KMS-11 (cell line): ENCODE measurements at regions not wholly inside any gene's neighbourhood (a gene's known extent, or its start where the extent isn't known, plus 50 kb on each side); places are given as distances from the start of the nearest gene placed in this dataset.

Experiments
- H2AFZ ChIP-seq: fragments of 200-600 bp; sonication (generic); 2 replicates; pipeline ENCODE4 v1.6.1; 2016; ENCODE audit warnings: antibody characterized with exemption, mixed run types, low read depth
- H3K27ac ChIP-seq: fragments of 200-600 bp; sonication (generic); 2 replicates; pipeline ENCODE4 v1.6.1; 2016; ENCODE audit warnings: mild to moderate bottlenecking, mixed run types
- H3K27me3 ChIP-seq: fragments of 200-600 bp; sonication (generic); 2 replicates; pipeline ENCODE4 v1.6.1; 2017; ENCODE audit warnings: mild to moderate bottlenecking, low read depth, mixed run types, moderate library complexity; ENCODE audit not compliant: insufficient read depth
- H3K36me3 ChIP-seq: fragments of 200-600 bp; sonication (generic); 2 replicates; pipeline ENCODE4 v1.6.1; 2017; ENCODE audit warnings: mild to moderate bottlenecking, mixed run types; ENCODE audit not compliant: insufficient read depth
- H3K4me1 ChIP-seq: fragments of 200-600 bp; sonication (generic); 2 replicates; pipeline ENCODE4 v1.6.1; 2016; ENCODE audit warnings: mild to moderate bottlenecking, low read depth, mixed run types; ENCODE audit not compliant: poor library complexity, severe bottlenecking
- H3K4me2 ChIP-seq: fragments of 200-600 bp; sonication (generic); 2 replicates; pipeline ENCODE4 v1.7.0; 2016; ENCODE audit warnings: mild to moderate bottlenecking, mixed run types
- H3K4me3 ChIP-seq: fragments of 200-600 bp; sonication (generic); IDR thresholded peaks from 2 replicates; pipeline ENCODE4 v1.6.1; 2017; ENCODE audit warnings: low read depth, low read length, mixed read lengths; ENCODE audit not compliant: insufficient read depth
- H3K79me2 ChIP-seq: fragments of 200-600 bp; sonication (generic); 2 replicates; pipeline ENCODE4 v1.6.1; 2016; ENCODE audit warnings: low read depth, mixed run types; ENCODE audit not compliant: insufficient read depth
- H3K9ac ChIP-seq: fragments of 200-600 bp; sonication (generic); 2 replicates; pipeline ENCODE4 v1.6.1; 2016; ENCODE audit warnings: mild to moderate bottlenecking, mixed run types
- H4K20me1 ChIP-seq: fragments of 200-600 bp; sonication (generic); 2 replicates; pipeline ENCODE4 v1.6.1; 2016; ENCODE audit warnings: mild to moderate bottlenecking, mixed run types; ENCODE audit not compliant: insufficient read depth
- CTCF ChIP-seq: fragments of 200-600 bp; sonication (generic); conservative IDR thresholded peaks from 2 replicates; pipeline ENCODE4 v1.6.1; 2017; ENCODE audit warnings: low read depth, mild to moderate bottlenecking, antibody characterized with exemption, low read length, moderate library complexity, mixed read lengths

DNA sequence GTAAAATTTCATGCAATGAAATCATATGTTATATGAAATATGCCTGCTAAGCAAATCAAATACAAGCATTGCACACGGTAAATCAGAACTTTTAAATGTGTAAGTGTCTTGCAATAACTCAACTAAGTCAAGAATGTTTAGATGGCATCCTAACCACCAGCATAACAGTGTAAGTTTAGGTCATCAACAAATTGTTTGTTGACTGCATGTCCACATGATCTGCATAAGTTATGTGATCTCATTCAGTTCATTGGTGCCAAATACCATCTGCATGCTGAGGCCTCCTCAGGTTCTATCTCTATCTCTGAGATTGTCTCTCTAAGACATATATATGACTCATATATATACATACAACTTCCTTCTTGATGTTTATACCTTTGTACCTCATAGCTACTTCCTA lies 159.6 kb upstream of the STK32A start:
- Histone ChIP-seq H3K79me2 (no peaks in the 10 kb centered on the region), H3K9ac (no peak overlapping the region), H3K4me3 (no peak overlapping the region), H3K4me2 (no peak overlapping the region), H3K27ac (no peak overlapping the region), H3K36me3 (no peaks in the 10 kb centered on the region), H3K27me3 (no peaks in the 10 kb centered on the region), H3K4me1 (no peaks in the 10 kb centered on the region), H4K20me1 (no peaks in the 10 kb centered on the region), H2AFZ (no peak overlapping the region)
- TF ChIP-seq CTCF: no peak

DNA sequence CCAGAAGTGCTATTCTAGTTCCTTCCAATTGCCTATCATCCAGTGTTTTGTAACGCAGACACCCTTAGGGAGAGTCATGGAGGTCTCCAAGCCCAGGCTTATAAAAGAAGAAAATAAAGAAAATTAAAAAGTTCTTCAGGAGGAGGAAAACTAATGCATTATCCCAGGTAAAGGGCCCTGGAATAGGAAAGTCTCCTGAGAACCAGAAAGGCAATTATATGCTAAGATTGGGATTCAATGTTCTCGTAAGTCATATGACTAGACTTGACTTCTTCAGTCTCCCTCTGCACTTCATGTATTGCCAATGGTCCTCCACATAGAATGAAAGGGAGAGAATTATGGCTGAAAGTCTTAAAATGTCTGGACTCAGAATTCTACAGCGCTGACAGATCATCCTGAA lies 154.4 kb upstream of the STK32A start:
- H3K4me3 ChIP-seq: no peak overlapping the region
- H3K4me1 ChIP-seq: no peaks in the 10 kb centered on the region
- no peak overlapping the region for H3K4me2 ChIP-seq
- no peaks in the 10 kb centered on the region for H3K27me3 ChIP-seq
- no peak overlapping the region for H2AFZ ChIP-seq
- H3K79me2 ChIP-seq: no peaks in the 10 kb centered on the region
- no peaks in the 10 kb centered on the region for H3K36me3 ChIP-seq
- no peak overlapping the region for H3K27ac ChIP-seq
- no peak for TF ChIP-seq CTCF
- no peaks in the 10 kb centered on the region for H4K20me1 ChIP-seq
- no peak overlapping the region for H3K9ac ChIP-seq

GRCh38 chr5:147081311-147081764 lies 153.5 kb upstream of the STK32A start:
- H3K9ac ChIP-seq: no peak overlapping the region
- TF ChIP-seq CTCF: no peak
- H3K27ac ChIP-seq: no peak overlapping the region
- H3K79me2 ChIP-seq: no peaks in the 10 kb centered on the region
- no peaks in the 10 kb centered on the region for H4K20me1 ChIP-seq
- H3K4me3 ChIP-seq: no peak overlapping the region
- no peak overlapping the region for H3K4me2 ChIP-seq
- no peaks in the 10 kb centered on the region for H3K27me3 ChIP-seq
- no peaks in the 10 kb centered on the region for H3K4me1 ChIP-seq
- no peaks in the 10 kb centered on the region for H3K36me3 ChIP-seq
- no peak overlapping the region for H2AFZ ChIP-seq

GRCh38 chr5:147084702-147085101 lies 150.1 kb upstream of the STK32A start:
- H3K4me1 ChIP-seq: no peaks in the 10 kb centered on the region
- no peaks in the 10 kb centered on the region for H3K79me2 ChIP-seq
- no peak overlapping the region for H3K4me3 ChIP-seq
- H3K36me3 ChIP-seq: no peaks in the 10 kb centered on the region
- no peaks in the 10 kb centered on the region for H4K20me1 ChIP-seq
- TF ChIP-seq CTCF: no peak
- H3K4me2 ChIP-seq: no peak overlapping the region
- H3K9ac ChIP-seq: no peak overlapping the region
- no peak overlapping the region for H3K27ac ChIP-seq
- no peak overlapping the region for H2AFZ ChIP-seq
- H3K27me3 ChIP-seq: no peaks in the 10 kb centered on the region
